GM18868 (cell line): ENCODE measurements at regions not wholly inside any gene's neighbourhood (a gene's known extent, or its start where the extent isn't known, plus 50 kb on each side); places are given as distances from the start of the nearest gene placed in this dataset.

ENCODE experiments used
- ATAC-seq: cut with Tn5 transposase; IDR thresholded peaks from one replicate; pipeline ENCODE4 v1.9.1; 2021; ENCODE audit warnings: mild to moderate bottlenecking, moderate library complexity; ENCODE audit not compliant: unreplicated experiment

GRCh38 chr1:168913711-168914463 lies 184.9 kb upstream of the DPT start:
- no peak for ATAC-seq

- ATAC-seq = no peak
These were observed 188.3 kb upstream of the DPT start for GRCh38 chr1:168917309-168917708.

- no peak for ATAC-seq
These were observed 188.7 kb upstream of the ATP1B1 start for GRCh38 chr1:168917796-168918195.

GRCh38 chr1:168918860-168919741 lies 187.4 kb upstream of the ATP1B1 start:
- no peak for ATAC-seq

- ATAC-seq = no peak
These were observed 185.9 kb upstream of the ATP1B1 start for GRCh38 chr1:168920456-168921094.

- peak; percentile 63 for ATAC-seq
These were observed 184.9 kb upstream of the ATP1B1 start for GRCh38 chr1:168921629-168922028.

- ATAC-seq = no peak
These were observed 182.9 kb upstream of the ATP1B1 start for GRCh38 chr1:168923521-168924136.

GRCh38 chr1:168924976-168925375 lies 181.5 kb upstream of the ATP1B1 start:
- ATAC-seq = no peak

- ATAC-seq = no peak
These were observed 180.3 kb upstream of the ATP1B1 start for GRCh38 chr1:168926236-168926635.

GRCh38 chr1:168932539-168932938 lies 174.0 kb upstream of the ATP1B1 start:
- ATAC-seq = no peak

GRCh38 chr1:168933141-168933805 lies 173.2 kb upstream of the ATP1B1 start:
- no peak for ATAC-seq

- ATAC-seq = no peak
These were observed 167.2 kb upstream of the ATP1B1 start for GRCh38 chr1:168939110-168939946.

GRCh38 chr1:168939947-168940223 lies 166.6 kb upstream of the ATP1B1 start:
- no peak for ATAC-seq

- no peak for ATAC-seq
These were observed 164.8 kb upstream of the ATP1B1 start for GRCh38 chr1:168941640-168942039.

GRCh38 chr1:168942165-168942564 lies 164.3 kb upstream of the ATP1B1 start:
- ATAC-seq = no peak

GRCh38 chr1:168945870-168946269 lies 160.6 kb upstream of the ATP1B1 start:
- no peak for ATAC-seq

- no peak for ATAC-seq
These were observed 159.4 kb upstream of the ATP1B1 start for GRCh38 chr1:168947041-168947440.

- no peak for ATAC-seq
These were observed 156.8 kb upstream of the ATP1B1 start for GRCh38 chr1:168949672-168950071.

GRCh38 chr1:168957818-168958217 lies 148.7 kb upstream of the ATP1B1 start:
- no peak for ATAC-seq
